ENCODE measurements at regions not wholly inside any gene's neighbourhood (a gene's known extent, or its start where the extent isn't known, plus 50 kb on each side); places are given as distances from the start of the nearest gene placed in this dataset.

GRCh38 chr1:98439471-98439870 lies 222.1 kb upstream of the SNX7 start:
- Histone ChIP-seq H3K36me3 (no peaks in the 10 kb centered on the region), H3K4me1 (no peaks in the 10 kb centered on the region), H3K27ac (no peak overlapping the region), H3K4me3 (no peak overlapping the region), H3K9me3 (no peaks in the 10 kb centered on the region), H3K27me3 (no peaks in the 10 kb centered on the region)
- no peak for TF ChIP-seq POLR2A (IDR thresholded peaks at IDR 0.05)
- no peak for TF ChIP-seq POLR2AphosphoS5 (IDR thresholded peaks at IDR 0.05)
- no peak for TF ChIP-seq EP300 (IDR thresholded peaks at IDR 0.05)
- TF ChIP-seq CTCF (IDR thresholded peaks at IDR 0.05): no peak
- no peak for ATAC-seq
- 50 to 100% methylated on average over 1 to 2 of the region's 2 CpGs for WGBS, 2 donors (ENCODE audit: low coverage in 1 of 2)

- Histone ChIP-seq H3K4me3 (no peak overlapping the region), H3K4me1 (no peaks in the 10 kb centered on the region), H3K27ac (no peak overlapping the region), H3K27me3 (no peaks in the 10 kb centered on the region), H3K36me3 (no peaks in the 10 kb centered on the region), H3K9me3 (no peaks in the 10 kb centered on the region)
- TF ChIP-seq POLR2AphosphoS5 (IDR thresholded peaks at IDR 0.05) (no peak), EP300 (IDR thresholded peaks at IDR 0.05) (no peak), CTCF (IDR thresholded peaks at IDR 0.05) (no peak), POLR2A (IDR thresholded peaks at IDR 0.05) (no peak)
- no peak for ATAC-seq
Measured at GRCh38 chr1:98437540-98437939, 224.0 kb upstream of the SNX7 start.

- Histone ChIP-seq H3K4me1 (no peaks in the 10 kb centered on the region), H3K27ac (no peak overlapping the region), H3K27me3 (no peaks in the 10 kb centered on the region), H3K4me3 (no peak overlapping the region), H3K9me3 (no peaks in the 10 kb centered on the region), H3K36me3 (no peaks in the 10 kb centered on the region)
- WGBS, 2 donors (ENCODE audit: low coverage in 1 of 2): 65 to 66% methylated on average over 2 of the region's 2 CpGs
- TF ChIP-seq EP300 (IDR thresholded peaks at IDR 0.05): no peak
- no peak for TF ChIP-seq POLR2A (IDR thresholded peaks at IDR 0.05)
- no peak for TF ChIP-seq POLR2AphosphoS5 (IDR thresholded peaks at IDR 0.05)
- no peak for TF ChIP-seq CTCF (IDR thresholded peaks at IDR 0.05)
- ATAC-seq: no peak
Measured at GRCh38 chr1:98437011-98437410, 224.5 kb upstream of the SNX7 start.

- Histone ChIP-seq H3K4me3 (no peak overlapping the region), H3K27me3 (no peaks in the 10 kb centered on the region), H3K36me3 (no peaks in the 10 kb centered on the region), H3K4me1 (no peaks in the 10 kb centered on the region), H3K9me3 (no peaks in the 10 kb centered on the region), H3K27ac (no peak overlapping the region)
- no peak for TF ChIP-seq EP300 (IDR thresholded peaks at IDR 0.05)
- no peak for TF ChIP-seq POLR2AphosphoS5 (IDR thresholded peaks at IDR 0.05)
- no peak for TF ChIP-seq POLR2A (IDR thresholded peaks at IDR 0.05)
- no peak for TF ChIP-seq CTCF (IDR thresholded peaks at IDR 0.05)
- ATAC-seq: no peak
- 41 to 45% methylated on average over 2 of the region's 2 CpGs for WGBS, 2 donors (ENCODE audit: low coverage in 1 of 2)
Measured at GRCh38 chr1:98429965-98430443, 231.5 kb upstream of the SNX7 start.

GRCh38 chr1:98428864-98429263 lies 232.7 kb upstream of the SNX7 start:
- no peaks in the 10 kb centered on the region for H3K27me3 ChIP-seq
- TF ChIP-seq EP300 (IDR thresholded peaks at IDR 0.05) (no peak), POLR2A (IDR thresholded peaks at IDR 0.05) (no peak), CTCF (IDR thresholded peaks at IDR 0.05) (no peak), POLR2AphosphoS5 (IDR thresholded peaks at IDR 0.05) (no peak)
- no peak overlapping the region for H3K27ac ChIP-seq
- no peak for ATAC-seq
- no peak overlapping the region for H3K4me3 ChIP-seq
- H3K4me1 ChIP-seq: no peaks in the 10 kb centered on the region
- WGBS, 2 donors (ENCODE audit: low coverage in 1 of 2): 80 to 93% methylated on average over 2 to 3 of the region's 3 CpGs
- no peaks in the 10 kb centered on the region for H3K36me3 ChIP-seq
- H3K9me3 ChIP-seq: no peaks in the 10 kb centered on the region
